ENCODE measurements at regions not wholly inside any gene's neighbourhood (a gene's known extent, or its start where the extent isn't known, plus 50 kb on each side); places are given as distances from the start of the nearest gene placed in this dataset.
"Not testable (repeated sequence)": the region's sequence is repeated elsewhere in the genome, so short reads cannot be mapped to it uniquely, and the experiment has no call there.

GRCh38 chr17:20941872-20942271, 100.9 kb downstream of the USP22 start:
- no peaks in the 10 kb centered on the region for H3K79me1 ChIP-seq (ENCODE audit: low read depth, low read length)
- H2BK12ac ChIP-seq (ENCODE audit: low read length), result no peak overlapping the region
- peaks cover 0 to 2% of the 10 kb centered on the region in 2 donors for H3K4me1 ChIP-seq (ENCODE audit: control insufficient read depth in 2 of 2, insufficient read depth in 1 of 2, low read depth in 1 of 2, low read length in 2 of 2)
- peak overlapping the region; percentile 18 for H2BK5ac ChIP-seq (ENCODE audit: low read length)
- H3K27me3 ChIP-seq (ENCODE audit: control insufficient read depth in 3 of 3, insufficient read depth in 3 of 3, low read depth in 1 of 3, low read length in 3 of 3), result no peaks in the 10 kb centered on the region
- no peak overlapping the region for H3K14ac ChIP-seq (ENCODE audit: low read length)
- peaks cover 14 to 85% of the 10 kb centered on the region in 2 donors for H3K36me3 ChIP-seq (replicated peaks in 1 of 2; ENCODE audit: control insufficient read depth in 2 of 2, insufficient read depth in 2 of 2, low read length in 2 of 2)
- no CpG with 5 or more reads among the region's 5 CpGs for WGBS, 2 donors (ENCODE audit: extremely low coverage in 2 of 2, insufficient read length in 2 of 2, insufficient replicate concordance in 1 of 2)
- no peak overlapping the region for H2AFZ ChIP-seq (ENCODE audit: low read length)
- DNase-seq (ENCODE audit: low spot score), result no peak
- no peak overlapping the region for H3K4me2 ChIP-seq (ENCODE audit: insufficient read depth, low read length, poor library complexity, severe bottlenecking)
- no peak overlapping the region for H3K18ac ChIP-seq (ENCODE audit: low read length)
- peak overlapping the region; percentile 24 for H3K9ac ChIP-seq (ENCODE audit: low read depth, low read length, poor library complexity)
- H3K4me3 ChIP-seq (ENCODE audit: low read length in 2 of 2), result peak overlapping the region in 1 of 2 donors; percentile 30
- H4K91ac ChIP-seq (ENCODE audit: low read depth, low read length, poor library complexity), result no peak overlapping the region
- no peak overlapping the region for H3K27ac ChIP-seq (replicated peaks; ENCODE audit: low read length)
- no peak overlapping the region for H3K23ac ChIP-seq (ENCODE audit: low read depth, low read length, poor library complexity)
- no peak overlapping the region for H2AK5ac ChIP-seq (ENCODE audit: low read depth, low read length)
- H3K4ac ChIP-seq (ENCODE audit: low read length), result no peak overlapping the region
- H4K8ac ChIP-seq (ENCODE audit: low read depth, low read length), result no peak overlapping the region
- H3K9me3 ChIP-seq (replicated peaks in 1 of 2; ENCODE audit: control insufficient read depth in 2 of 2, insufficient read depth in 1 of 2, low read depth in 1 of 2, low read length in 2 of 2), result peaks cover 0 to 5% of the 10 kb centered on the region in 2 donors
- no peak overlapping the region for H2BK120ac ChIP-seq (ENCODE audit: low read depth, low read length)
- peak overlapping the region; percentile 38 for H2BK15ac ChIP-seq (ENCODE audit: low read length)

- no peak overlapping the region for H4K8ac ChIP-seq (ENCODE audit: low read depth, low read length)
- no peak overlapping the region for H3K27ac ChIP-seq (replicated peaks; ENCODE audit: low read length)
- no peak overlapping the region for H3K4me3 ChIP-seq (ENCODE audit: low read length in 2 of 2)
- H2AK5ac ChIP-seq (ENCODE audit: low read depth, low read length), result no peak overlapping the region
- H3K9me3 ChIP-seq (replicated peaks in 1 of 2; ENCODE audit: control insufficient read depth in 2 of 2, insufficient read depth in 1 of 2, low read depth in 1 of 2, low read length in 2 of 2), result peaks cover 0 to 5% of the 10 kb centered on the region in 2 donors
- no peak overlapping the region for H3K4me2 ChIP-seq (ENCODE audit: insufficient read depth, low read length, poor library complexity, severe bottlenecking)
- no peaks in the 10 kb centered on the region for H3K27me3 ChIP-seq (ENCODE audit: control insufficient read depth in 3 of 3, insufficient read depth in 3 of 3, low read depth in 1 of 3, low read length in 3 of 3)
- H3K36me3 ChIP-seq (replicated peaks in 1 of 2; ENCODE audit: control insufficient read depth in 2 of 2, insufficient read depth in 2 of 2, low read length in 2 of 2), result peaks cover 13 to 92% of the 10 kb centered on the region in 2 donors
- no peak overlapping the region for H2BK5ac ChIP-seq (ENCODE audit: low read length)
- H2BK120ac ChIP-seq (ENCODE audit: low read depth, low read length), result no peak overlapping the region
- H2BK12ac ChIP-seq (ENCODE audit: low read length), result no peak overlapping the region
- H3K23ac ChIP-seq (ENCODE audit: low read depth, low read length, poor library complexity), result no peak overlapping the region
- H3K9ac ChIP-seq (ENCODE audit: low read depth, low read length, poor library complexity), result no peak overlapping the region
- no peak for DNase-seq (ENCODE audit: low spot score)
- peaks cover 0 to 2% of the 10 kb centered on the region in 2 donors for H3K4me1 ChIP-seq (ENCODE audit: control insufficient read depth in 2 of 2, insufficient read depth in 1 of 2, low read depth in 1 of 2, low read length in 2 of 2)
- H3K4ac ChIP-seq (ENCODE audit: low read length), result no peak overlapping the region
- no peak overlapping the region for H3K14ac ChIP-seq (ENCODE audit: low read length)
- H3K18ac ChIP-seq (ENCODE audit: low read length), result peak overlapping the region; percentile 55
- H2BK15ac ChIP-seq (ENCODE audit: low read length), result no peak overlapping the region
- no CpG with 5 or more reads among the region's 12 CpGs for WGBS, 2 donors (ENCODE audit: extremely low coverage in 2 of 2, insufficient read length in 2 of 2, insufficient replicate concordance in 1 of 2)
- H4K91ac ChIP-seq (ENCODE audit: low read depth, low read length, poor library complexity), result no peak overlapping the region
- H2AFZ ChIP-seq (ENCODE audit: low read length), result no peak overlapping the region
- H3K79me1 ChIP-seq (ENCODE audit: low read depth, low read length), result no peaks in the 10 kb centered on the region
These were observed 98.6 kb downstream of the USP22 start for GRCh38 chr17:20944014-20944865.

DNA sequence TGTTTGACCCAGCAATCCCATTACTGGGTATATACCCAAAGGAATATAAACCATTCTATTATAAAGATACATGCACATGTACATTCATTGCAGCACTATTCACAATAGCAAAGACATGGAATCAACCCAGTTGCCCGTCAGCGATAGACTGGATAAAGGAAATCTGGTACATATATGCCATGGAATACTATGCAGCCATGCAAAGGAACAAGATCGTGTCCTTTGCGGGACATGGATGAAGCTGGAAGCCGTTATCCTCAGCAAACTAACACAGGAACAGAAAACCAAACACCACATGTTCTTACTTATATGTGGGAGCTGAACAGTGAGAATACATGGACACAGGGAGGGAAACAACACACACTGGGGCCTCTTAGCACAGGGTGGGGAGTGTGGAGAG, 95.1 kb downstream of the USP22 start:
- peaks cover 9 to 93% of the 10 kb centered on the region in 2 donors for H3K36me3 ChIP-seq (replicated peaks in 1 of 2; ENCODE audit: control insufficient read depth in 2 of 2, insufficient read depth in 2 of 2, low read length in 2 of 2)
- H3K18ac ChIP-seq (ENCODE audit: low read length); H3K27ac ChIP-seq (replicated peaks; ENCODE audit: low read length); H3K14ac ChIP-seq (ENCODE audit: low read length); H3K4me2 ChIP-seq (ENCODE audit: insufficient read depth, low read length, poor library complexity, severe bottlenecking); H2BK12ac ChIP-seq (ENCODE audit: low read length); H3K9ac ChIP-seq (ENCODE audit: low read depth, low read length, poor library complexity); H4K91ac ChIP-seq (ENCODE audit: low read depth, low read length, poor library complexity); H3K23ac ChIP-seq (ENCODE audit: low read depth, low read length, poor library complexity); H2BK15ac ChIP-seq (ENCODE audit: low read length); DNase-seq (ENCODE audit: low spot score); H3K9me3 ChIP-seq (replicated peaks in 1 of 2; ENCODE audit: control insufficient read depth in 2 of 2, insufficient read depth in 1 of 2, low read depth in 1 of 2, low read length in 2 of 2); H3K79me1 ChIP-seq (ENCODE audit: low read depth, low read length); H2BK5ac ChIP-seq (ENCODE audit: low read length); H4K8ac ChIP-seq (ENCODE audit: low read depth, low read length); H2AK5ac ChIP-seq (ENCODE audit: low read depth, low read length); H3K4me3 ChIP-seq (ENCODE audit: low read length in 2 of 2); H3K27me3 ChIP-seq (ENCODE audit: control insufficient read depth in 3 of 3, insufficient read depth in 3 of 3, low read depth in 1 of 3, low read length in 3 of 3); H3K4me1 ChIP-seq (ENCODE audit: control insufficient read depth in 2 of 2, insufficient read depth in 1 of 2, low read depth in 1 of 2, low read length in 2 of 2); H3K4ac ChIP-seq (ENCODE audit: low read length); H2BK120ac ChIP-seq (ENCODE audit: low read depth, low read length); H2AFZ ChIP-seq (ENCODE audit: low read length): not testable (repeated sequence)
- WGBS, 2 donors (ENCODE audit: extremely low coverage in 2 of 2, insufficient read length in 2 of 2, insufficient replicate concordance in 1 of 2), result no CpG with 5 or more reads among the region's 5 CpGs

DNA sequence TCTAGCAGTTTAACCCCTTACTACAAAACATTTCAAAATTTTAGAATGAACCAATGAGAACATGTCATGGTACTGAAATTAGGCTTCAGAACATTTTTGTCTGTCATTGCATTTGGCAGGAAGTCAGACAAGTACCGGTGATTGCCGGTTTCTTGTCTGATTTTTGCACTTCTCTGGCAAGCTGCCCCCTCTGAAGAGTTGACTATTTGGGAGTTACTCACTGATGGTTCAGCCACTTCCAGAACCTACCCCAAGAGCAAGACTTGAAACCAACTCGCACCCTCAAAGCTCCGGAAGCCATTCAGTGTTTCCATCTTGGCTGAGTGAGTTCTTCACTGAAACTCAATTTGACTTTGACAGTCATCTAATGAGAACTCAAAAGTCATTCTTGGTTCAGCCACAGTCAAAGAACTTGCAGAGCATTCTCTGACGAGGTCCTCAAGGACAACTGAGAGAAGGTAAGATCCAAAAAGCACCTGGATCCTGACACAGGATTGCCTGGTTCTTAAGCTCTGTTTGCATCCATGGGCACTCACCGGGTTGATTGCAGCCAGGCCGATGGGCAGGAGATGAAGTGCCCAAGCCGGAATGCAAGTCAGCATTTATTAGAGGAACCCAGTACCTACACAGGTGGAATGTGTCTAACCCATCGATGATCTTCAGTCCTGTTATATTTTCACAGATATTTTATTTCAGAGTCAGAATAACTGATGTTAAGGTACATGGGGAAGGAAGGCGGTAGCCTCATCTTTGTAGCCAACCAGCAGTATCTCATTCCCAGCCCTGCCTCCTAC, 93.6 kb downstream of the USP22 start:
- Histone ChIP-seq H2BK120ac (ENCODE audit: low read depth, low read length) (no peak overlapping the region), H3K9me3 (replicated peaks in 1 of 2; ENCODE audit: control insufficient read depth in 2 of 2, insufficient read depth in 1 of 2, low read depth in 1 of 2, low read length in 2 of 2) (peaks cover 0 to 5% of the 10 kb centered on the region in 2 donors), H3K18ac (ENCODE audit: low read length) (no peak overlapping the region), H3K4me3 (ENCODE audit: low read length in 2 of 2) (no peak overlapping the region), H3K27me3 (ENCODE audit: control insufficient read depth in 3 of 3, insufficient read depth in 3 of 3, low read depth in 1 of 3, low read length in 3 of 3) (no peaks in the 10 kb centered on the region), H2BK15ac (ENCODE audit: low read length) (no peak overlapping the region), H2AK5ac (ENCODE audit: low read depth, low read length) (no peak overlapping the region), H2BK12ac (ENCODE audit: low read length) (no peak overlapping the region), H3K14ac (ENCODE audit: low read length) (no peak overlapping the region), H4K91ac (ENCODE audit: low read depth, low read length, poor library complexity) (no peak overlapping the region), H3K23ac (ENCODE audit: low read depth, low read length, poor library complexity) (no peak overlapping the region), H4K8ac (ENCODE audit: low read depth, low read length) (no peak overlapping the region), H3K27ac (replicated peaks; ENCODE audit: low read length) (no peak overlapping the region), H3K79me1 (ENCODE audit: low read depth, low read length) (no peaks in the 10 kb centered on the region), H3K9ac (ENCODE audit: low read depth, low read length, poor library complexity) (no peak overlapping the region), H2BK5ac (ENCODE audit: low read length) (no peak overlapping the region), H3K36me3 (replicated peaks in 1 of 2; ENCODE audit: control insufficient read depth in 2 of 2, insufficient read depth in 2 of 2, low read length in 2 of 2) (peaks cover 9 to 84% of the 10 kb centered on the region in 2 donors), H2AFZ (ENCODE audit: low read length) (no peak overlapping the region), H3K4me1 (ENCODE audit: control insufficient read depth in 2 of 2, insufficient read depth in 1 of 2, low read depth in 1 of 2, low read length in 2 of 2) (no peaks in the 10 kb centered on the region), H3K4ac (ENCODE audit: low read length) (no peak overlapping the region), H3K4me2 (ENCODE audit: insufficient read depth, low read length, poor library complexity, severe bottlenecking) (no peak overlapping the region)
- no peak for DNase-seq (ENCODE audit: low spot score)
- WGBS, 2 donors (ENCODE audit: extremely low coverage in 2 of 2, insufficient read length in 2 of 2, insufficient replicate concordance in 1 of 2), result no CpG with 5 or more reads among the region's 10 CpGs
